DMS79 treated with DMSO at 0.1 percent for 48 hours (cell line): ENCODE measurements at regions not wholly inside any gene's neighbourhood (a gene's known extent, or its start where the extent isn't known, plus 50 kb on each side); places are given as distances from the start of the nearest gene placed in this dataset.

Experiments
- DNase-seq: peaks from one replicate; lab custom pipeline; 2025; lab: John Stamatoyannopoulos, UW

DNA sequence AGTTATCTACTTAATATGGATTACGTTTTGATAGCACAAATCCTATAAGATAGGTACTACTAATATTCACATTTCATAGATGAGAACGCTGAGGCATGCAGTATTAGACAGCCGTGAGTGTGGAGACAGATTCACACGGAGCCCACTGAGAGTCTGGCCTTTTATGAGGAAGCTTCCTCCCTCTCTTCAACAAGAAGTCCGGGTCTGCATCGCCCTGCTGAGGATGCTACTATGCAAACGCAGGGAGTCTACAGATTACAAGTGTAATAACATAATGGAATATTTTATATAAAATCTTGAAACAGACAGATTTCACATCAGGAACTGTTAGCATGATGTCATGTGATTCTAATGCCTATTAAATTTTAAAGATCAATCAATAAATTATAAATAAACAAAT is 255.9 kb upstream of the GLI3 start:
- no peak for DNase-seq

DNA sequence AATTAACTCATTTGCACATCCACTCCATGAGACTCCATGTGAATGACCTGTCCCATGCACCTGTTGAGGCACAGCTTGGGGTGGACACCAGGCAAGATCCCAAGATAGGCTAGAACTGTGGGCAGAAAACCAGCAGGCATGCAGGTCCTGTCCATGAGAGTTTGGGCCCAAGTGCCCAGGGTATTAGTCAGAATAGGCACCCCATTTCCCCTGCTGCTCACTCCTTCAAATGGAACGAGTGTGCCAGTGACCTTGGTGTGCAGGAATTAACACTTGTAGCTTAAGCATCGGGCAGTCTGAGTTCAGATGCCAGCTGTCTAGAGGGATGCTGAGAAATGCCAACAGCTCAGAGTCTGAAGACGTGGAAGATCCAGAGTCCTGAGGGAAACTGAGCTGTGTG is 254.1 kb upstream of the GLI3 start:
- DNase-seq = no peak

DNA sequence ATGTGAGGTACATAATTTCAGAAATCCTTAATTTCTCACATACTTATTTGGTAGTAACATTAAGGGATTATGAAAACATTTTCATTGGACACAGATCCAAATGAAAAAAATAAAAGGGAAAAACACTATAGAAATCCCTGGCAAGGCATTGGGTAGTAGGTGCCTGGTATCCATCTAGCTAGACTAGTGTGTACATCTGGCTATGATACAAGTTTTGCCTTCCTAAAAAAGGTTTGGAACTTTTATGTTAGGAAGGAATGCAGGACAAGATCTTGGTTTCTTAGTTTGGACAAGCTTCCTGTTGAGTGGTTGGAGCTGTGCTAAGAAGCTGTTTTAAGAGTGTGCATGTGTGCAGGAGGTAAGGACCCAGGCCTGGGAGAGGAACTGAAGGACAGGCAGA is 252.3 kb upstream of the GLI3 start:
- no peak for DNase-seq

DNA sequence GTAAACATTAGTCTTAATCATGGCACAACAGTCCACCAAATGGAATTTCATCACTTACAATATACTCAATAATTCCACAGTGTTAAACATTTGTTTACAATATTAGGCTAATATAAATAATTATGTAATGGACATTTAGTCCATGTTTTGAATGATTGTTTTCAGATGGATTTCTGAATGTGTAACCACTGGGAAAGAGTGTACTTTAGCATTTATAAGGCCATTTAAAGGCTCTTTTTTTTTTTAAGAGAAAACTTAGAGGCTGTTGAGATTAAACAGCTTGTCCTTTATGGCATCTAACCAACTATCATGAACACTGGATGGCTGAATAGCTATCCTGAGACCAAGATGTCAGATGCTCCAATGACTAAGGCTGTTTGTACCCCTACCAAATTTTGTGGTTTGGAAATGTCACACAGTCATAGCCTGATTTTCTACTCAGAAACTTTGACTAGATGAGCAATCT is 248.3 kb upstream of the GLI3 start:
- DNase-seq = no peak

DNA sequence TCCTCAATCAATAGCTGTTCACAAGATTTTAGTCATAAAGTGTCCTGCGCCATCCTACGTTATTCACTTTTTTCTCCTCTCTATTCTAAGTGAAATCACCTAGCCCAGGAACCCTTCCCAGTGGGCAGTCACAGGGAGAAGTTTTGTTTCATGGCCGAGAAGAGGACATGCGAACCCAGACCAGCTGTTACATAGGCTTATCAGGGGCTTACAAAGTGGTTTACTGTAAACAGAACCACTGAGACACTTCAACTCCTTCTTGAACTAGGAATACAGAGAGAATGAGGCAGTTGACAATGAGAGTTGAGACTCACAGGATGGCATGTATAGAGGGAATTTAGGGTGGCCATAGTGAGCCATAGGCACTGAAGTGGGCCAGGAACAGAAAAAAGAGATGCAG is 246.9 kb upstream of the GLI3 start:
- no peak for DNase-seq

DNA sequence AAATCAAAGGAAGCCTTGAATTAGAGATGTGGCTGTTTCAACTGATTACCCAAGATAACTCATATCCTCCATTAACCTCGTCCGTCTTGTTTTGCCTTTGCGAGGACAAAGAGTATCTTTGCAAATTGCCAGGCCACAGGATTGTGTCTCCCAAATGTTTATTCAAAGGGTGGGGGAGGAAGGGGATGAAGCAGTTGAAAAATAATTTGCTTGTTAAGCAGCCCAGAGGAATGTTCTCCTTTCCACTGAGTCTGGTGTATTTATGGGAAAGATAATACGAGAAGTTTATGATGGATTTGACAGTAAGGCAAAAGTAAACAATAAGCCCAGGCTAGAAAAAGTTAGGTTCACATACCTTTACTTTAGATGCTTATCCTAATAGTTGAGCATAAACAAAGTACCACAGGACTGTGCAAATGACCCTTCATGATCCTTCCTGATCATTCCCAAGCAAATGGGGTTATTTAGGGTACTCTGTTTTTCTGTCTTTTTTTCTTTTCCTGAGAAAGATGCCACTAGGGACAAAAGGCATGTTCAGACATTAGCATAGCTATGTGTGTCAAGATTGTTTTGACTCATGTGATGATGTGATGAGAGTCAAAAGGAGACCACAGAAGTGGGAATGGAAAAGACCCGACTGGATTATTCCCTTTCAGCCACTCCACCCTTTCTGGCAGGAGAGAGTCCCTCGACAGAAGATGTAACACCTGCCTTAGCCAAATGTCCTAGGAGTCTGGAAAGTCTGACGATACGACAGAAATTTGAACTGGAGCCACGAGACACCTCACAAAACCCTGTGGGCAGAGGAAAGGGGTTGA is 243.0 kb upstream of the GLI3 start:
- DNase-seq = no peak

DNA sequence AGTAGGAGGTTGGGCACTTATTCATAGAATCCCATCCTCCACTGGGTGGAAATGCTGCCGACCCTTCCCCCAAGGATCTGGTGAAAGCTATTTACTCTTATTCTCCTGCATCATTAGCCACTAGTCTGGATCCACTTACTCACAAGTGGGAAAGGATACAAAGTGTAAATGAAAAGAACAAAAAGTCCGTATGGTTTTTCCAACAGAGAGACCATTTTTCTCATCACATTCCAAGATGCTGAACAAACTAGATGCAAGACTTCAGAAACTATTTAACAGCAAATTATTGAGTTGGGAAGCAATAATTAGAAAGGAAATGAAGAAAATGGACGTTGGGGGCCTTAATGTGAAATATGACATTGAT is 242.4 kb upstream of the GLI3 start:
- no peak for DNase-seq

DNA sequence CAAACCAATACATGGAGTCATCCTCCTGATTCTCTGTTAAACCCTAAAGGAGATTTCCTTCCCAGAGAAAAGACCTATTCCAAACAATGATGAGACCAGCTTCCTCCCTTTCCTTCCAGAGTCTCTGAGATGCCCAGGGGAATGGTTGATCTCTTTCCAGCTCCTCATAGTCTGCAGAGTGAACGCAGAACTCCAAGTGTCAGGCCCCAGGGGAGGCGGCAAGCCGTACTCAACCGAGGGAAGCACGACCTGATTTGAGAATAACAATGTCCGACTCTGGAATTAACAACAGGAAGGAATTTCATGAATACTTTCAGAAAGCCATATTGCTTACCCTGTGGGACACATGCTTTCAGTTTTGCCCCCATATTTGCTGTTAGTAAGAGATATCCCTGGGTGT is 241.7 kb upstream of the GLI3 start:
- DNase-seq = no peak

DNA sequence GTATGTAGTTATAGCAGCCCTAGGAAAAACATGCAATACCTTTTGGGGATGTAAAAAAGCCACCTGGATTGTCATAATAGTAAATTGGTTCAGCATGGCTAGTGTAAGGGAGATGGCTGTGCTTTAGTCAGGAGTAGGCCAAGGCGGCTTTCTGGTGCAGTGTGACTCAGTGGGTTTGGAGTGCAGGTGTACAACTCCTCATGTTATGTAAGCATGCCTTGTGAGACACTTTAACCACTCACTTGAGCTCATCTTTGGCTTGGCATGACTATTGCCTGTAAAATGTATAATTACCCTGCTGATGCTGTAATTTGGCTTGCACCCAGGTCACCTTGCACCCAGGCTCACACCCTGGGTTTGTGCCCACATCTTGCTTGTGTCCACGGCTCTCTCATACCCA is 239.2 kb upstream of the GLI3 start:
- DNase-seq = no peak

DNA sequence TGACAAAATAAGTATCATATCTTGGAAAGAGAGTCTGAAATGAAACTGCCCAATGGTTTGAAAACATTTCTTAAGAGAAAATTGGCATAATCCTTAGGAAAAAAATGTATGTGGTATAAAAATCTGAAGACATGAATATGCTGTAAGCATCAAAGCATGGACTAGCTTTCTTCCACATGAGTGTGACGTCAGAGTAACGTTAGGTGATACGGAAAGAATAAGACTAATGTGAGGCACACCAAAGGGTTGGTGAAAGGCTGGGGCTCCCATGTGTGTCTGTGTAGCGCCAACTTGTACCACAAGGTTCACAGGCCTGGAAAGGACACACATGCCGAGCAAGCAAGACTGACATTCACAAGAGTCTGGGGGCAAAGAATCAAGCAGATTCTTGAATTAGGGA is 238.1 kb upstream of the GLI3 start:
- DNase-seq = no peak

DNA sequence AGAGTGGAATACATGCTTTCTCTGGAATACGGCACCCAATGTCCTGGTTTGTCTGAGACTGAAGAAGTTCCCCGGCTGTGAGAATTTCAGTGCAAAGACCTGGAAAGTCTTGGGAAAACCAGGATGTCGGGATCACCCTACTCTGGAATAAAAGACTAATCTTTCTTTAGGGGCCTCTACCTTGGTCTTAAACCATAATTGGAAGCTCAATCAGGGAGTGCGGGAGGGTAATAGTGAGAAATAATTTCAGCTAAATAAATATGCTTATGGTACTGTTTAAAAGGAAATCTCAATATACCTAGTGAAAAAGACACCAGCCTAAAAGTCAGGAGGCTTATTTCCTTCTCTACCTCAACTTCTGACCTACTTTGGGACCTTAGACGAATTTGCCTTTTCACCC is 236.1 kb upstream of the GLI3 start:
- no peak for DNase-seq

DNA sequence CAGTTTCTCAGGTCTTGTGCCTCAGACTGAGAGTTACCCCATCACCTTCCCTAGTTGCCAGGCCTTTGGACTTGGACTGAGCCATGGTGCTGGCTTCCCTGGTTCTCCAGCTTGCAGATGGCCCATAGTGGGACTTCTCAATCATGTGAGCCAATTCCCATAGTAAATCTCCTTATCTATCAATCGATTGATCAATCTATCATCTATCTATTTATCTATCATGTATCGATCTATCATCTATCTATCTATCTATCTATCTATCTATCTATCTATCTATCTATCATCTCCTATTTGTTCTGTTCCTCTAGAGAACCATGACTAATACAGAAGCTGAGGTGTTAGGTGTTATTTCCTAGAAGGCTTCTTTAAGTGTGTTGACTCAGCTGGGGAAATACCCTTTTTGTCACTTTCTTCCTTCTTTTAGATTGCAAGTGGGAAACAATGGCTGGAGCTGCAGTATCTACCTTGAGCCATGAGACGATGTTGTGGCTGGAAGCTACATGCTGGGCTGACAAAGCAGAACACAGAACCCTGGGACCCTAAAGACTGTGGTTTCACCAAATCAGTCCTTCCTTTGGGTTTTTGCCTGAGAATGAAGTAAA is 234.7 kb upstream of the GLI3 start:
- no peak for DNase-seq

DNA sequence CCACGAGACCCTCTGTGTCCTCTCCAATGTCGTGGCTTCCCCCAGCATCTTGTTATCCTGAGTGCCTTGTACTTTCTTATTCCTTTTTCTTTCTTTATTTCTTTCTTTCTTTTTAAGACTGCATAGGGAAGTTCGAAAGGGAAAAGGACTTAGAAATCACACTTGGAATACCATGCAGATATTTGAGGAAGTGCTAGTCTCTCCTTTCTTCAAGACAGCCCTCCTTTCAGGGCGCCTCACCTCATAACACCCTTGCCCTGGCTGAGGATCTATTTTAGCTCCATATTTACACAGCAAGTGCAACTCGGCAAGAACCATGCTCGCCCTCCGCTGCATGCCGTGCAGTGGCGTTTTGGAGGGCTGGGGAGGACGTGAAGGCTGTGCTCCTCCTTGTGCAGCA is 232.3 kb upstream of the GLI3 start:
- DNase-seq = peak; percentile 38

DNA sequence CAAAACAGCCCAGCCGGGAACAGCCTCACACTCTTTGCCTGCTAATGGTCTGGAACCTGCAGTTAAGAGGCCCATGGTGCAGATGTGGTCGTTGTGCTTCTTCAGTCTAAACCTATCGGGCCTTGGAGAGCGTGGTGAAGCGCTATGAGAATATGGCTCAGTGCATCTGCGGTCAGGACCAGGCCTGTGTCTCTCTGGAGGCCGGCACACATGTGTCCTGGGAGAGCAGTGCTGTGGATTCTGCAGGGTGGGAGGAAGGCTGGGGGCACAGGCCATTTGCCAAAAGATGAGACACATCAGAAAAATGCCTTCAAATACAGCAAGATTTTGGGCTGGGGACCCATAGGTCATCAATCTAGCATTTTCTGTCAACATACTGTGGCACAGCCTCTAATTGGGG is 231.5 kb upstream of the GLI3 start:
- no peak for DNase-seq

DNA sequence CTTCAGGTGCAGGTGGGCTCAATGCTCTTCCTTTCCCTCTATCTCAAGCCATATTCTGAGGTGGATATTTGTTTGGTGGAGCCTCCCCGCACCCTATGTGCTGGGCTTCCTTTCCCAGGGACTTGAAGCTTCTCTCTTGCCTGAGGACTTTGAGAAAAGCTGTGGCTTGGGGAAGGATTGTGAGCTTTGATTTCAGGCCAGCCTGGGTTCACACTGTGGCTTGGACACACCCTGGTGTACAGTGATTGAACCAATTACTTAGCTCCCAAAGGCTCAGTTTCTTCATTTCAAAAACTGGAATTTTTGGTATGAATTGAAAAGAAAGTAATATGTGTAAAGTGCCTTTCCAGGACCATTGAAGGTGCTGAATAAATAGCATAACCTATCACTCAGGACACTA is 224.5 kb upstream of the GLI3 start:
- no peak for DNase-seq

DNA sequence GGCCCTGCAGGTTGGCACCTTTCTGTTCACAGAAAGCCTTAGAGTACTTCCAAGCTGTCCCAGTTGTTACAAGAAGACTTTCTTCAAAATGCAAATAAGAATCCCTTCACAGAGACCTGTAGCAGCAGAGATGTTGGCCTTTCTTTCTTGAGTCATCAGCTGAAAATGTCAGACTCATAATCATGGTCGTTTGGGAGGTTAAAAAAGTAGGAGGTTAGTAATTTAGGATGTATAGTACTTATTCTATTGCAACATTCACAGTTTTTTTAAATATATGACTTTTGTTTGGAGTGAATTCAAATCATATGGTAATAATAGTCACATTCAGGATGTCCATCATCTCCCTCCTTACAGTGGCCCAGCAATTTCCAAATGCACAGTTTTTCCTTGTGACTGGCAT is 223.9 kb upstream of the GLI3 start:
- no peak for DNase-seq

DNA sequence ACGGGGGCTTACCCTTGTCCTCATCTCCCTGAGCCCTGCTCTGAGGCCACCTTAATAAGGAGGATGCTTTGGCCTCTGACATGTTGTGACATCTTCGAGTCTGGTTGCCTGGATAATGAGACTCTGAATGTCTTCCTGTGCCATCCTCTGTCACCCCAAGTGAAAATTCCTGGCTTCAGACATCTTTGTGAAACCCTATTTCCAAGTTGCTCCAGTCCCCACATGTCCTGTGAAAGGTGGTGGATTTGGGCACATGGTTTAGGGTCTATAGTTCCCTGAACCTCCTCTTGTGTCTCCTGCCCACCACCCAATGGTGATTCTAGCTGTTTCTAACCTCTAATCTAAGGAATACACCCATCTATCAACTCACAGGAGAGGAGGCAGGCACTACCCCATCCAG is 223.1 kb upstream of the GLI3 start:
- DNase-seq = no peak

DNA sequence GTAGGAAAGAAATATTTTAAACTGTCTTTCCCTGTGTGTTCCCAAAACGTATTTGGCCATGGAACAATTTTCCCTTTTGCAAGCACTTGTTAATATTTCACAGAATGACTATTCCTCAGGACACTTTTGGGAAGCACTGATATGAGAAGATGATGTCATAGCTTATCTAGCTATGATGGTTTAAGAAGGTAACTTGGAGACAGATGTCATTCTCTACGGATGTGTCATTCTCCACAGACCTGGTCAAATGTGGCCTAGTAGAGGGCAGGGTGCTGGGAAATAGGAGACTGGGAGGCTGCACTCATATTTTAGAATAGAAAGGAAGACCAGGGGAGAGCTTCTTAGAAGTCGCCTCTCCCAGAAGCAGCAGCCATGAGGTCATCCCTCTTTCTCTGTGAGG is 220.7 kb upstream of the GLI3 start:
- no peak for DNase-seq

DNA sequence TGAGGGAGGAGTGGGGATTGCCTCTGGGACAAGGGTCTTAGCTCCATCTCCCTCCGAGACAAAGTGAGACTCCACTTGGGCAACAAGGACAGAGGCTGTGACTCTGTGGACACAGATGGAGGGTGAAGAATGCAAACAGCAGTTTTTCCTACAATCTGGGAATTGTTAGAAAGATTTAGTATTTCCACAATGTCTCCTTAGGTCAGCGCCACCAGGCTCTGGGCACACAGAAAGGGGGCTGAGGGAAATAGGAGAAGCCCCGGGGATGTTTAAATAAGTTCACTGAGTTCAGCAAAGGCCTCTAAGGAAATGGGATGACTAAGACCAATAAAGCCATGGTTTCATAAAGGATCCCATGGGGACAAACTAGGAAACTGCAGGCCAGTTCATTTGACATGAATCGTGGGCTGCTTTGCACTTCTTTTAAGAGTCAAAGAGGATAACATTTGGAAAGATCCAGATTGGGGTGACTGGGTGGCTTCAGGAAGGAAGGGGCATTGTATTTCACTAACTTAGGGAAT is 219.8 kb upstream of the GLI3 start:
- no peak for DNase-seq

DNA sequence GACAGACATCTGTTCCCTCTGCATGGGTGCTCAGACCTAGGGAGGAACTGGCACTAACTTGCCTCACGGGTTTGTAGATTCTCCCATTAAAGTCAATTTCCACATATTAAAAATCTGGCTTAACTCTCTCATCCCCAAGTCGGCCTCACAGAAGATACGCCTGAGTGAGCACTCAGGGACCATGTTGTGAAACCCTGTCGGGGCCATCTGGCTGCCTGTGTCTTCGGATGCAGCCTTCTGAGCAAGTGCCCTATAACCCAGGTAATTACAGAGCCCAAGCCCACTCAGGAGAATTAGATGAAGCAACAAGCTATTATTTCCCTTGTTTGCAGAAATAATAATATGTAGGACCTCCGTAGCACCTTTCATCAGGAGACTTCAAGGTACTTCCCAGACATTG is 219.3 kb upstream of the GLI3 start:
- no peak for DNase-seq

DNA sequence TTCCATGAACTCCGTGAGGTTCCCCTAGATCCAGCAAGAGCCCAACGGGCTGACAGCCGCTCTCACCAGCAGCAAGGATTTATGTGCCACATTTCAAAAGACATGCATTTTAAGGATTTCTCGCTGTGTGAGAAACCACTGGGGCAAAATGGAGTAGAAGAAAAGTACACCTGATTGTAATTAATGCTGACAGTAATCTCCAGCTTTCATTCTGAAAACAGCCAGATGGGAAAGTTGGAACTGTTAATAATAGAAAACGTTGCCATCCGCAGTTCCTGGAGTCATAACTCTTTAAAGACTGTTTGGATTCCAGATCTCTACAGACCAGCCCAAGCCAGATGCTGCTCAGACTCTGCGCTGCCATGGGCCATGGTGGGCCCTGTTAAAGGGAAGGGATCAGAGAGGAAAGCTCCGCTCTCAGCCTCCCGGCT is 216.9 kb upstream of the GLI3 start:
- DNase-seq = no peak

DNA sequence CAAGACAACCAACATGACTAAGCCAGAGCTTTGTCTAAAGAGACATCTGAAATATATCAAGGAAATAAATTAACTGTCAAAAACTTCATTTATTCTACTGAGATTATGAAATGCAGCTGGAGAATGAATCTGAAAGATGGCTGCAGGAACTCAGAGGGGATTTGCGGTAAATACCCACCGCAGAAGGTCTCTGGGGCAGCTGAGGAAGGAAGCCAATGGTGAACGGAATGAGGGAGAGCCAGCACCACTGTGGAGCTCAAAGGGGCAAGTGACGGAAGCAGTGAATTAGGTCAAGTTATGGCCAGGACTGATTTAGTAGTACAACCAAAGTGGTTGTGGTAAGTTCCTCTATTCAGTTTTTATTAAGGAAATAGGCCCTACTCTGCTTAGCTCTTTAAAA is 215.3 kb upstream of the GLI3 start:
- DNase-seq = no peak

DNA sequence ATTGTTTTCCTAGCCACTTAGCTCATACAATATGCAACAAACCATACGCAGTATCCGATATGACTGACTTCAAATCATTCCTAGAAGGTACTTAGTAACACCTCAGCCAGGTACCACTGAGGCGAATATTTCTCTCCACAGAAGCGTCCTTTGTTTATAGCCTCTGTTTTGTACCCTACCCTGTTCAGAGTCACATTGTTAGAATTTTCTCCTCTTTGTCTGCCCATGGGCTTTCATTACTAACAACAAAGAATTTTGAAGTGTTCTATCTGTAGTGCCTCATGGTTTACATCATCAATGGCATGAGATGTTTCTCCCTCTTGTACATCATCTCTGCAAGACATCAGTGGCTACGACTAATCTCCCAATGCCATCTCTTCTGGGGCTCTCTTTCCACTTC is 212.4 kb upstream of the GLI3 start:
- no peak for DNase-seq

DNA sequence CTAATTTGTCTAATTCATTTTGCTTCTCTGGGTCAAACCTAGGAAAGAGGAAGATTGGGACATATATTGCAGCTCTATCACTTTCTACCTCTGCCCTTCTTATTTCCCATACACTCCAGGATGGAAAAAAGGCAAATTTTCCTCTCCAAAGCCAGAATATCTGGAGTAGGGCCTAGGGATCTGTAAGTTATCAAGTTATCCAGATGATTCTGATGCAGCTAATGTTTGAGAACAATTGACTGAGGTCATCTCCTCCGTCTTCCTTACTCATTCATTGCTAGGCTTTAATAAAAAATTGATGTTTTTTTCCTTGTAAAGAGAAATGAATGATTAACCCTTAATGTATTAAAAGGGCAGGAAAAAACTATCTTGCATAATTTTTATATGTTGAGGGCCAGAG is 211.9 kb upstream of the GLI3 start:
- no peak for DNase-seq
